IMR-90 (cell line): ENCODE measurements at regions not wholly inside any gene's neighbourhood (a gene's known extent, or its start where the extent isn't known, plus 50 kb on each side); places are given as distances from the start of the nearest gene placed in this dataset.

Source experiments
- ATAC-seq: fragments of 200-7000 bp; cut with Tn5 transposase; 2 replicates; pipeline ENCODE4 v1.9.1; 2020; ENCODE audit warnings: low read depth, mild to moderate bottlenecking, moderate library complexity
- BruUV-seq: library from RNA; stranded (reverse); fragments of 400-500 nt; replicated peaks from 2 replicates; lab custom pipeline; 2021; lab: Mats Ljungman, UMichigan
- CTCF ChIA-PET: fragments of 300-600 bp; formaldehyde crosslinking; extraction: SDS; loops from one replicate; lab custom pipeline; 2021; ENCODE audit warnings: antibody characterized with exemption; lab: Yijun Ruan, JAX
- POLR2A ChIA-PET: fragments of 300-600 bp; sonication (Branson Sonifier 250); formaldehyde crosslinking; loops from one replicate; lab custom pipeline; 2022; ENCODE audit warnings: antibody characterized with exemption; ENCODE audit not compliant: unreplicated experiment; lab: Charles Lee
- DNase-seq: peaks from one replicate; pipeline ENCODE4 v3.0.0; 2013
- H2AFZ ChIP-seq: replicated peaks from 2 replicates; pipeline ENCODE3; 2013; ENCODE audit warnings: low read length, mild to moderate bottlenecking; ENCODE audit not compliant: poor library complexity
- H2AK5ac ChIP-seq: 2 replicates; pipeline ENCODE4 v1.6.1; 2013; ENCODE audit warnings: low read depth, low read length, inconsistent platforms
- H2AK9ac ChIP-seq: replicated peaks from 2 replicates; pipeline ENCODE3; 2013; ENCODE audit warnings: mild to moderate bottlenecking, low read depth, low read length, moderate library complexity; ENCODE audit not compliant: poor library complexity
- H2BK120ac ChIP-seq: 2 replicates; pipeline ENCODE4 v1.6.1; 2013; ENCODE audit warnings: low read depth, low read length, inconsistent platforms
- H2BK15ac ChIP-seq: 3 replicates; pipeline ENCODE4 v1.6.1; 2013; ENCODE audit warnings: low read depth, low read length, inconsistent platforms
- H2BK20ac ChIP-seq: 2 replicates; pipeline ENCODE4 v1.6.1; 2013; ENCODE audit warnings: low read depth, mild to moderate bottlenecking, inconsistent platforms, low read length, moderate library complexity
- H2BK5ac ChIP-seq: 2 replicates; pipeline ENCODE4 v1.6.1; 2013; ENCODE audit warnings: mild to moderate bottlenecking, low read depth, low read length, inconsistent platforms; ENCODE audit not compliant: poor library complexity, severe bottlenecking
- H3K14ac ChIP-seq: replicated peaks from 2 replicates; pipeline ENCODE4 v1.6.1; 2013; ENCODE audit warnings: low read depth, low read length, inconsistent platforms
- H3K18ac ChIP-seq: 2 replicates; pipeline ENCODE4 v1.6.1; 2013; ENCODE audit warnings: low read depth, low read length, control low read depth
- H3K23ac ChIP-seq: 2 replicates; pipeline ENCODE4 v1.6.1; 2013; ENCODE audit warnings: low read depth, low read length, inconsistent platforms
- H3K27ac ChIP-seq: 2 replicates; pipeline ENCODE4 v1.5.1; 2013; ENCODE audit warnings: mild to moderate bottlenecking, control low read depth, low read length; ENCODE audit not compliant: insufficient read depth
- H3K27me3 ChIP-seq: 2 replicates; pipeline ENCODE4 v1.6.1; 2013; ENCODE audit warnings: low read length; ENCODE audit not compliant: control insufficient read depth, insufficient read depth
- H3K36me3 ChIP-seq: 2 replicates; pipeline ENCODE4 v1.6.1; 2013; ENCODE audit warnings: low read length, mixed read lengths; ENCODE audit not compliant: control insufficient read depth, insufficient read depth
- H3K4ac ChIP-seq: 2 replicates; pipeline ENCODE4 v1.6.1; 2013; ENCODE audit warnings: low read depth, low read length, inconsistent platforms
- H3K4me1 ChIP-seq: 2 replicates; pipeline ENCODE4 v1.6.1; 2013; ENCODE audit warnings: low read length, mixed read lengths; ENCODE audit not compliant: control insufficient read depth, insufficient read depth
- H3K4me2 ChIP-seq: 2 replicates; pipeline ENCODE4 v1.6.1; 2013; ENCODE audit warnings: low read depth, mild to moderate bottlenecking, control low read depth, low read length, moderate library complexity
- H3K4me3 ChIP-seq: 2 replicates; pipeline ENCODE4 v1.5.1; 2013; ENCODE audit warnings: low read depth, mild to moderate bottlenecking, control low read depth, low read length, moderate library complexity; ENCODE audit not compliant: insufficient read depth
- H3K56ac ChIP-seq: 2 replicates; pipeline ENCODE4 v1.6.1; 2013; ENCODE audit warnings: low read length, inconsistent platforms; ENCODE audit not compliant: insufficient read depth; ENCODE audit errors: extremely low read depth
- H3K79me1 ChIP-seq, 2 experiments: 2 replicates each; pipeline ENCODE4 v1.6.1; 2013; ENCODE audit warnings: low read length in 2 of 2, inconsistent platforms in 1 of 2, low read depth in 1 of 2
- H3K9ac ChIP-seq: 2 replicates; pipeline ENCODE4 v1.6.1; 2013; ENCODE audit warnings: low read depth, low read length, control low read depth
- H3K9me1 ChIP-seq: 2 replicates; pipeline ENCODE4 v1.6.1; 2013; ENCODE audit warnings: low read length, inconsistent platforms; ENCODE audit not compliant: insufficient read depth
- H3K9me3 ChIP-seq: 2 replicates; pipeline ENCODE4 v1.6.1; 2013; ENCODE audit warnings: low read length; ENCODE audit not compliant: control insufficient read depth, insufficient read depth
- H4K20me1 ChIP-seq: 2 replicates; pipeline ENCODE4 v1.6.1; 2013; ENCODE audit warnings: low read length, inconsistent platforms; ENCODE audit not compliant: insufficient read depth
- H4K5ac ChIP-seq: 2 replicates; pipeline ENCODE4 v1.6.1; 2013; ENCODE audit warnings: mild to moderate bottlenecking, low read depth, low read length, control low read depth
- H4K8ac ChIP-seq, 2 experiments: 2 replicates each; pipeline ENCODE4 v1.6.1; 2013; ENCODE audit warnings: low read depth in 2 of 2, low read length in 2 of 2, control low read depth in 1 of 2, inconsistent platforms in 1 of 2
- H4K91ac ChIP-seq: 2 replicates; pipeline ENCODE4 v1.6.1; 2013; ENCODE audit warnings: low read depth, low read length, inconsistent platforms; ENCODE audit not compliant: insufficient read depth
- BHLHE40 ChIP-seq: fragments of 150-350 bp; IDR thresholded peaks from 2 replicates; pipeline ENCODE4 v1.6.1; 2016; ENCODE audit warnings: mild to moderate bottlenecking, low read depth, low read length
- CHD1 ChIP-seq: IDR thresholded peaks from 2 replicates; pipeline ENCODE4 v1.6.1; 2012; ENCODE audit warnings: low read depth, low read length, improper control_type of control experiment
- ELK1 ChIP-seq: fragments of 150-350 bp; IDR thresholded peaks from 2 replicates; pipeline ENCODE4 v1.6.1; 2016; ENCODE audit warnings: low read depth, mild to moderate bottlenecking, low read length, moderate library complexity, borderline replicate concordance
- MAFK ChIP-seq: IDR thresholded peaks from 2 replicates; pipeline ENCODE4 v1.6.1; 2012; ENCODE audit warnings: low read depth, low read length, improper control_type of control experiment
- MAZ ChIP-seq: IDR thresholded peaks from 2 replicates; pipeline ENCODE4 v1.6.1; 2012; ENCODE audit warnings: low read depth, mild to moderate bottlenecking, low read length, improper control_type of control experiment, moderate library complexity, borderline replicate concordance
- MXI1 ChIP-seq: IDR thresholded peaks from 2 replicates; pipeline ENCODE4 v1.6.1; 2012; ENCODE audit warnings: low read depth, mild to moderate bottlenecking, low read length, moderate library complexity, borderline replicate concordance
- NFE2L2 ChIP-seq: fragments of 150-350 bp; IDR thresholded peaks from 2 replicates; pipeline ENCODE4 v1.6.1; 2016; ENCODE audit warnings: low read depth, mild to moderate bottlenecking, low read length
- POLR2A ChIP-seq: IDR thresholded peaks from 2 replicates; pipeline ENCODE4 v1.6.1; 2012; ENCODE audit warnings: mild to moderate bottlenecking, low read depth, low read length
- RCOR1 ChIP-seq: IDR thresholded peaks from 2 replicates; pipeline ENCODE4 v1.6.1; 2012; ENCODE audit warnings: mild to moderate bottlenecking, low read length, improper control_type of control experiment; ENCODE audit not compliant: insufficient replicate concordance
- RFX5 ChIP-seq: IDR thresholded peaks from 2 replicates; pipeline ENCODE4 v1.8.0; 2012; ENCODE audit warnings: low read depth, mild to moderate bottlenecking, low read length, moderate library complexity
- SMC3 ChIP-seq: fragments of 150-350 bp; IDR thresholded peaks from 2 replicates; pipeline ENCODE4 v1.6.1; 2016; ENCODE audit warnings: low read depth, mild to moderate bottlenecking, antibody characterized with exemption, low read length, moderate library complexity
- WGBS, 2 experiments: methylation state at CpG; one replicate each; pipeline versions ENCODE4 v1.1.5 to v1.1.7; 2013; ENCODE audit warnings: missing lambda C conversion rate in 2 of 2; ENCODE audit not compliant: insufficient read length in 1 of 2; ENCODE audit errors: extremely low coverage in 2 of 2; 5-methylcytosine and 5-hydroxymethylcytosine counted together
- dilution Hi-C: fragments of 300-500 bp; cut with HindIII; formaldehyde crosslinking; loops from one replicate; pipeline ENCODE4 v1.14.3; 2018; ENCODE audit warnings: low sequenced_read_pairs; ENCODE audit not compliant: unreplicated experiment
- in situ Hi-C: fragments of 300-500 bp; cut with MboI; formaldehyde crosslinking; loops from 3 replicates; pipeline ENCODE4 v1.14.3; 2019; ENCODE audit warnings: low sequenced_read_pairs, inconsistent platforms, mixed read lengths
- intact Hi-C: fragments of 100-400 bp; cut with micrococcal nuclease; formaldehyde crosslinking; loops from 2 replicates; pipeline ENCODE4 v1.10.0; 2022

- Histone ChIP-seq H4K5ac (no peak overlapping the region), H3K79me1 (no peaks in the 10 kb centered on the region), H2BK5ac (no peak overlapping the region), H2AFZ (peak overlapping the region; percentile 40), H2BK120ac (no peak overlapping the region), H2AK5ac (no peak overlapping the region), H3K9me1 (peaks cover 4% of the 10 kb centered on the region; the same call in 1 of the 2 replicates), H2BK15ac (no peak overlapping the region), H3K27me3 (peaks cover 6% of the 10 kb centered on the region), H3K4ac (no peak overlapping the region), H3K4me1 (peaks cover 3% of the 10 kb centered on the region; the same call in 1 of the 2 replicates), H3K4me3 (no peak overlapping the region), H3K27ac (no peak overlapping the region), H2AK9ac (no peak overlapping the region), H3K4me2 (no peak overlapping the region), H3K36me3 (no peaks in the 10 kb centered on the region), H4K20me1 (no peaks in the 10 kb centered on the region), H3K9me3 (no peaks in the 10 kb centered on the region), H3K9ac (no peak overlapping the region), H3K18ac (no peak overlapping the region), H3K23ac (no peak overlapping the region), H2BK20ac (no peak overlapping the region), H3K56ac (no peak overlapping the region), H4K91ac (no peak overlapping the region), H4K8ac (no peak overlapping the region), H3K14ac (no peak overlapping the region)
- dilution Hi-C loops (no loop called here), intact Hi-C loops (no loop called here), in situ Hi-C loops (no loop called here)
- CTCF ChIA-PET: no interaction called here
- DNase-seq: peak; percentile 28
- no peak for ATAC-seq
- no peak for TF ChIP-seq RCOR1
- TF ChIP-seq RFX5: no peak
- TF ChIP-seq SMC3: no peak
- no peak for TF ChIP-seq ELK1
- no peak for TF ChIP-seq MAFK
- TF ChIP-seq CHD1: no peak
- TF ChIP-seq BHLHE40: no peak
- no peak for TF ChIP-seq POLR2A
- TF ChIP-seq MAZ: no peak
- no peak for TF ChIP-seq MXI1
- TF ChIP-seq NFE2L2: no peak
- POLR2A ChIA-PET: no interaction called here
- no TSS peak for BruUV-seq
- WGBS, 2 experiments: no CpG with 5 or more reads among the region's 6 CpGs
These were observed 300.7 kb downstream of the SP3 start for GRCh38 chr2:173664513-173664910.
